A673 (cell line): ENCODE measurements at regions not wholly inside any gene's neighbourhood (a gene's known extent, or its start where the extent isn't known, plus 50 kb on each side); places are given as distances from the start of the nearest gene placed in this dataset.

Source experiments
- BruUV-seq: library from RNA; stranded (reverse); fragments of 400-500 nt; replicated peaks from 2 replicates; lab custom pipeline; 2021; lab: Mats Ljungman, UMichigan
- CTCF ChIA-PET: fragments of 300-600 bp; sonication (Branson Sonifier 250); formaldehyde crosslinking; loops from one replicate; lab custom pipeline; 2022; ENCODE audit warnings: antibody characterized with exemption; lab: Charles Lee
- POLR2A ChIA-PET: fragments of 300-600 bp; sonication (Branson Sonifier 250); formaldehyde crosslinking; loops from one replicate; lab custom pipeline; 2022; ENCODE audit warnings: antibody characterized with exemption; ENCODE audit not compliant: low non-redundant PET; lab: Charles Lee
- DNase-seq: peaks from one replicate; pipeline ENCODE4 v3.0.0-alpha.2; 2015; ENCODE audit warnings: low spot score
- H3K27ac ChIP-seq: fragments of 200-600 bp; sonication (generic); 2 replicates; pipeline ENCODE4 v1.5.1; 2016; ENCODE audit warnings: mixed run types, low read depth, mild to moderate bottlenecking, mixed read lengths, antibody characterized with exemption, low read length; ENCODE audit not compliant: poor library complexity, severe bottlenecking
- H3K27me3 ChIP-seq: fragments of 200-600 bp; sonication (generic); replicated peaks from 2 replicates; pipeline ENCODE4 v1.6.1; 2017; ENCODE audit warnings: mixed run types, low read depth, mild to moderate bottlenecking, mixed read lengths, antibody characterized with exemption, low read length; ENCODE audit not compliant: insufficient read depth, poor library complexity
- H3K36me3 ChIP-seq: fragments of 200-600 bp; sonication (generic); 2 replicates; pipeline ENCODE4 v1.6.1; 2016; ENCODE audit warnings: mixed run types, mild to moderate bottlenecking, mixed read lengths, antibody characterized with exemption, low read length; ENCODE audit not compliant: insufficient read depth, poor library complexity, severe bottlenecking
- H3K4me1 ChIP-seq: fragments of 200-600 bp; sonication (generic); 2 replicates; pipeline ENCODE4 v1.6.1; 2017; ENCODE audit warnings: mixed run types, mild to moderate bottlenecking, mixed read lengths, antibody characterized with exemption, low read length; ENCODE audit not compliant: insufficient read depth, poor library complexity, severe bottlenecking
- H3K4me3 ChIP-seq: fragments of 200-600 bp; sonication (generic); 2 replicates; pipeline ENCODE4 v1.5.1; 2016; ENCODE audit warnings: low read depth, mixed run types, mild to moderate bottlenecking, mixed read lengths, low read length; ENCODE audit not compliant: poor library complexity, severe bottlenecking
- H3K9me3 ChIP-seq: fragments of 200-600 bp; sonication (generic); 2 replicates; pipeline ENCODE4 v1.6.1; 2016; ENCODE audit warnings: mixed run types, low read depth, mild to moderate bottlenecking, mixed read lengths, antibody characterized with exemption, low read length; ENCODE audit not compliant: poor library complexity, severe bottlenecking
- EZH2 ChIP-seq: fragments of 200-600 bp; sonication (generic); IDR thresholded peaks from 2 replicates; pipeline ENCODE4 v1.6.1; 2017; ENCODE audit warnings: borderline replicate concordance, low read depth, mild to moderate bottlenecking, mixed read lengths, antibody characterized with exemption, low read length; ENCODE audit not compliant: poor library complexity, severe bottlenecking
- intact Hi-C: fragments of 100-400 bp; cut with micrococcal nuclease; formaldehyde crosslinking; loops from one replicate; pipeline ENCODE4 v1.10.0; 2022; ENCODE audit not compliant: unreplicated experiment
- TF ChIP-seq, protein P1 (sequence below): fragments of 300-800, 200-600 bp; sonication (generic); conservative IDR thresholded peaks from 2 replicates; pipeline ENCODE4 v1.5.1; 2017; ENCODE audit warnings: low read depth, mild to moderate bottlenecking, antibody characterized with exemption, low read length, moderate library complexity, mixed read lengths

DNA sequence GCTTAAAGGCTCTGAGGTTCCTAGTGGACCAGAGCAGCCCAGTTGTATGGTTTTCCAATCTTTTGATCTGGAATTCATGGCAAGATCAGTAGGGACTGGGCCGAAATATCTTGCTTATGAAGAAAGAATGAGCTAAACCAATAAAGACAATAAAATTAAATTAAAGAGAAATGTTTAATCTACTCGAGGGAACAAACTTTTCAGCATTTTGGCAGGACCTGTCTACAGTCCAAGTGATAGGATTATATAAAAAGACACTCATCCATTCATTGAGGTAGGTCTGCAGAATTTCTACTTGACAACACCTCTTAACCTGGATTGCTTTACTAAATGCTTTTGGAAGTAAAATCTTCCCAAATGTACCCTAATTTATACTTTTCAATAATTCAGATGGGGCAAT is 113.6 kb downstream of the AXIN2 start:
- Histone ChIP-seq H3K4me3 (no peak overlapping the region), H3K9me3 (no peaks in the 10 kb centered on the region), H3K36me3 (no peaks in the 10 kb centered on the region), H3K4me1 (no peaks in the 10 kb centered on the region), H3K27me3 (no peaks in the 10 kb centered on the region), H3K27ac (no peak overlapping the region)
- DNase-seq = no peak
- BruUV-seq = no TSS peak
- POLR2A ChIA-PET = no interaction called here
- CTCF ChIA-PET = no interaction called here
- TF ChIP-seq, protein P1, sequence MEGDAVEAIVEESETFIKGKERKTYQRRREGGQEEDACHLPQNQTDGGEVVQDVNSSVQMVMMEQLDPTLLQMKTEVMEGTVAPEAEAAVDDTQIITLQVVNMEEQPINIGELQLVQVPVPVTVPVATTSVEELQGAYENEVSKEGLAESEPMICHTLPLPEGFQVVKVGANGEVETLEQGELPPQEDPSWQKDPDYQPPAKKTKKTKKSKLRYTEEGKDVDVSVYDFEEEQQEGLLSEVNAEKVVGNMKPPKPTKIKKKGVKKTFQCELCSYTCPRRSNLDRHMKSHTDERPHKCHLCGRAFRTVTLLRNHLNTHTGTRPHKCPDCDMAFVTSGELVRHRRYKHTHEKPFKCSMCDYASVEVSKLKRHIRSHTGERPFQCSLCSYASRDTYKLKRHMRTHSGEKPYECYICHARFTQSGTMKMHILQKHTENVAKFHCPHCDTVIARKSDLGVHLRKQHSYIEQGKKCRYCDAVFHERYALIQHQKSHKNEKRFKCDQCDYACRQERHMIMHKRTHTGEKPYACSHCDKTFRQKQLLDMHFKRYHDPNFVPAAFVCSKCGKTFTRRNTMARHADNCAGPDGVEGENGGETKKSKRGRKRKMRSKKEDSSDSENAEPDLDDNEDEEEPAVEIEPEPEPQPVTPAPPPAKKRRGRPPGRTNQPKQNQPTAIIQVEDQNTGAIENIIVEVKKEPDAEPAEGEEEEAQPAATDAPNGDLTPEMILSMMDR = no peak
- intact Hi-C loops = no loop called here

DNA sequence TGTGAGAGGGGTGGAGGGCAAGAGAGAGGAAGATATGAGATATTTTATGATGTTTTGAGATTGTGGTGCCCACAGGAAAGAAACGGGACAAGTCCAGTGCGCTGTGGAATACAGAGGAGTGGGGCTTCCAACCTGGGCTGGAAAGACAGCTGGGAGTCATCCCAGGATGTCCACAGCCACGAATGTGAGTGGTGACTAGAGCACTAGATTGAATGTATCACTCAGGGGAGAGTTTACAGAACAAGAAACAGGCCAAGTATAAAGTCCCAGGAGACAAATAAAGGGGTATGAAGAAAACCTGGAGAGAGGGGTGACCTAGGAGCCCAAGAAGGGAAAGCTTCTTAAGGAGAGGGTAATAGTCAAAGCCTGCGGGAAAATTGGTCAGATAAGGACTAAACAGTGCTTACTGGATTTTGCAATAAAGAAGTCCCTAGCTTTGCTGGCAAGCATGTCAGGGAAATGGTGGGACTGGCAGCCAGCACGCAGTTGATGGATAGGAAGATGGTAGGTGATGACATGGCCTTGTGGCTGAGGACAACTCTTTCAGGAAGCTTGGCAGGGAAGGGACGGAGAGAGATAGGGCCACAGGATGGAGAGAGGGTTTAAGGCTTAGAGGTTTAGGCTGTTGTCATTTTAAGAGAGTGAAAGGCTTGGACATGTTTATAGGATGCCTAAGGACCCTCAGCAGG is 114.5 kb downstream of the AXIN2 start:
- Histone ChIP-seq H3K27me3 (no peaks in the 10 kb centered on the region), H3K27ac (no peak overlapping the region), H3K36me3 (no peaks in the 10 kb centered on the region), H3K4me1 (no peaks in the 10 kb centered on the region), H3K9me3 (no peaks in the 10 kb centered on the region), H3K4me3 (no peak overlapping the region)
- DNase-seq = no peak
- ChIA-PET POLR2A (no interaction called here), CTCF (no interaction called here)
- TF ChIP-seq, protein P1 = no peak
- TF ChIP-seq EZH2 = no peak
- no TSS peak for BruUV-seq
- intact Hi-C loops = no loop called here

DNA sequence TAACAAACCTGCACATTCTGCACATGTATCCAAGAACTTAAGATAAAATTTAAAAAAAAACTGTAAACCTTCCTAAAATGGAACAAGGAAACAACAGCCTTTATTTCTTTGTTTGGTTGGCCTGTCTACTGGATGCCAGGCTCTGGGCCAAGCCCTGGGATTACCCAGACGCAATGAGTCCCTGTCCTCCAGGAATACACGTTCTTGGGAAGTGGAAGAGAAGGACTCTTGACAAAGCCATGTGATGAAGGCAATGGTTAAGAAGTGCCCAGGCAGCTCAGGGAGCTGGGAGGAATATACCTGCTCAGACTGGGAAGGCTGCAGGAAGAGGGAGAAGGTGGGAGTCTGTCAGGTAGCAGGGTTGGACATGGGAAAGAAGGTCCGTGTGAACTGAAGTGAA is 115.4 kb downstream of the AXIN2 start:
- H3K4me1 ChIP-seq = no peaks in the 10 kb centered on the region
- H3K27me3 ChIP-seq = no peaks in the 10 kb centered on the region
- DNase-seq = no peak
- no peaks in the 10 kb centered on the region for H3K36me3 ChIP-seq
- H3K9me3 ChIP-seq = no peaks in the 10 kb centered on the region
- no peak overlapping the region for H3K4me3 ChIP-seq
- intact Hi-C loops = no loop called here
- H3K27ac ChIP-seq = no peak overlapping the region
- no peak for TF ChIP-seq EZH2
- TF ChIP-seq, protein P1 = no peak
- no TSS peak for BruUV-seq
- CTCF ChIA-PET = no interaction called here
- POLR2A ChIA-PET = no interaction called here
